ENCODE measurements at regions not wholly inside any gene's neighbourhood (a gene's known extent, or its start where the extent isn't known, plus 50 kb on each side); places are given as distances from the start of the nearest gene placed in this dataset.

DNA sequence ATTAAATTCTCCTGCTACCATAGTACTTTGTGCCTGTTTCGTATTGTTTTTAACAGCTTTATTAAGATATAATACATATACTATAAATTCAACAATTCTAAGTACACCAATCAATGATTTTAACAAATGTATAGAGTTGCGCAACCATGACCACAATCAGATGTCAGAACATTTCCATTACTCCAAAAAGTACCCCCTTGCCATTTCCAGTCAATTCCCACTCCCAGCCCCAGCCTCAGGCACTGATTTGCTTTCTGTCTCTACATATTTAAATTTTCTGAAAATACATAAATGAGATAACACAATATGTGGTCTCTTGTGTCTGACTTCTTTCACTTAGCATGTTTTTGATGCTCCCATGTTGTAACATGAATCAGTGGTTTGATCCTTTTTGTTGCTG is 193.9 kb downstream of the FIGN start:
- TF ChIP-seq, protein P1, sequence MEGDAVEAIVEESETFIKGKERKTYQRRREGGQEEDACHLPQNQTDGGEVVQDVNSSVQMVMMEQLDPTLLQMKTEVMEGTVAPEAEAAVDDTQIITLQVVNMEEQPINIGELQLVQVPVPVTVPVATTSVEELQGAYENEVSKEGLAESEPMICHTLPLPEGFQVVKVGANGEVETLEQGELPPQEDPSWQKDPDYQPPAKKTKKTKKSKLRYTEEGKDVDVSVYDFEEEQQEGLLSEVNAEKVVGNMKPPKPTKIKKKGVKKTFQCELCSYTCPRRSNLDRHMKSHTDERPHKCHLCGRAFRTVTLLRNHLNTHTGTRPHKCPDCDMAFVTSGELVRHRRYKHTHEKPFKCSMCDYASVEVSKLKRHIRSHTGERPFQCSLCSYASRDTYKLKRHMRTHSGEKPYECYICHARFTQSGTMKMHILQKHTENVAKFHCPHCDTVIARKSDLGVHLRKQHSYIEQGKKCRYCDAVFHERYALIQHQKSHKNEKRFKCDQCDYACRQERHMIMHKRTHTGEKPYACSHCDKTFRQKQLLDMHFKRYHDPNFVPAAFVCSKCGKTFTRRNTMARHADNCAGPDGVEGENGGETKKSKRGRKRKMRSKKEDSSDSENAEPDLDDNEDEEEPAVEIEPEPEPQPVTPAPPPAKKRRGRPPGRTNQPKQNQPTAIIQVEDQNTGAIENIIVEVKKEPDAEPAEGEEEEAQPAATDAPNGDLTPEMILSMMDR (IDR thresholded peaks at IDR 0.05) = no peak
- no peak for TF ChIP-seq POLR2A (IDR thresholded peaks at IDR 0.05)
- no peak for TF ChIP-seq EP300 (IDR thresholded peaks at IDR 0.05)
- no peak for TF ChIP-seq POLR2AphosphoS5 (IDR thresholded peaks at IDR 0.05)
